AG10803 (cell line): ENCODE measurements at regions not wholly inside any gene's neighbourhood (a gene's known extent, or its start where the extent isn't known, plus 50 kb on each side); places are given as distances from the start of the nearest gene placed in this dataset.
"Not testable (repeated sequence)": the region's sequence is repeated elsewhere in the genome, so short reads cannot be mapped to it uniquely, and the experiment has no call there.

ENCODE experiments used
- DNase-seq: peaks from one replicate; pipeline ENCODE4 v3.0.0; 2010; ENCODE audit warnings: low read depth
- H3K4me3 ChIP-seq: 2 replicates; pipeline ENCODE4 v1.5.1; 2011; ENCODE audit warnings: mild to moderate bottlenecking, low read length, control low read depth
- TF ChIP-seq, protein P1 (sequence below): conservative IDR thresholded peaks from 2 replicates; pipeline ENCODE4 v1.5.1; 2011; ENCODE audit warnings: mild to moderate bottlenecking, low read length, control low read depth, inconsistent platforms

DNA sequence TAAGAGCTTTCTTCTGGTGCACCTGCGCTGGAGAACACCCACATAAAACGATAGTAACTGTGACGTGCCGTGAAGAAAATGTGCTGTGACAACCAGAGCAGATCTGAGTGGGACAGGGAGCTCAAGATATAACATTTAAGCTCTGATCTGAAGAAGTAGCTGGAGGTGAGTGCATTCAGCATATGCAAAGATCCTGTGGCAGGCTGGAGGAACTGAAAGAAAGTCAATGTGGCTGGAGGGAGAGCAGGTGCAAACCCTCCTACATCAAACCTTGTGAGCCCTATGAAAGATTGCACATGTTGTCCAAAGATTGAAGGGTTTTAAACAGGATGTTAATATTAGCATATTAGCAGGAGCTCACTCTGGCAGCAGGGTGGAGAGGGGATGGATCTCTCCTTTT, 342.9 kb downstream of the NPIPA7 start:
- not testable (repeated sequence) for DNase-seq, H3K4me3 ChIP-seq

DNA sequence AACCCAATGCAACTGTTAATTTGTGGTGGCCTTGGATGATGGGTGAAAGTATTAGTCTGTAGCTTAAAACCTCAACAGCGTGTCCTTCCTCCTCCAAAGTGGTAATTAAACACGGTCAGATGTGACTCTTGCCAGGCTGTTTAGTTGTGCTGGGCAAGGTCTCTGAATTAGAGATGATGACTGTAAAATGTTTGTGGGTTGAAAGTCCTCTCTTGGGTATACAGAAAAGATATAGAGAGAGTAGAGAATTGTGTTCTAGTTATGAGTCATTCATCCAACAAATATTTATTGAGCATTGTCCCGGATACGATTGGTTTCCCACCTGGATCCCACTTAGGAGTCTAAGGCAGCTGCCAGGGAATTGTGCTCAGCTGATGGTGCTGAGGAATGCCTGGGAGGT, 343.7 kb downstream of the NPIPA7 start:
- not testable (repeated sequence) for DNase-seq, H3K4me3 ChIP-seq

DNA sequence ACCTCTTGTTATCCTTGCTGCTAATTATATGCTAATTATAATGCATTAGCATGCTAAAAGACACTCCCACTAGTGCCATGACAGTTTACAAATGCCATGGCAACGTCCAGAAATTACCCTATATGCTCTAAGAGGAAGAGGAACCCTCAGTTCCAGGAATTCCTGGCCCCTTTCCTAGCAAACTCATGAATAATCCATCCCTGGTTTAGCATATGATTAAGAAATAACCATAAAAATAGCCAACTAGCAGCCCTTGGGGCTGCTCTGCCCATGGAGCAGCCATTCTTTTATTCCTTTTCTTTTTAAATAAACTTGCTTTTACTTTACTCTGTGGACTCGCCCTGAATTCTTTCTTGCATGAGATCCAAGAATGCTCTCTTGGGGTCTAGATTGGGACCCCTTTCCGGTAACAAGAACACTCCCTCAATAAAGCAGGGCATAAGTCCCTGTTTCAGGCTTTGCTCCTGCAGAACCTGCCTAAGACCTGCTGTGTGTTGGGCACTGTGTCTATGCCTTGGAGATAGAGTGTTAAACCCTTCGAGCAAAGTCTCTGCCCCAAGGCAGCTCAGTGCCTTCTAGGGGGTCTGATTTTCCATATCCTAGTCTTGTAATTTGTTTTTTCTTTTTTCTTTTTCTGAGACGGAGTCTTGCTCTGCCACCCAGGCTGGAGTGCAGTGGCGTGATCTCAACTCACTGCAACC, 345.0 kb downstream of the NPIPA7 start:
- DNase-seq, H3K4me3 ChIP-seq: not testable (repeated sequence)

DNA sequence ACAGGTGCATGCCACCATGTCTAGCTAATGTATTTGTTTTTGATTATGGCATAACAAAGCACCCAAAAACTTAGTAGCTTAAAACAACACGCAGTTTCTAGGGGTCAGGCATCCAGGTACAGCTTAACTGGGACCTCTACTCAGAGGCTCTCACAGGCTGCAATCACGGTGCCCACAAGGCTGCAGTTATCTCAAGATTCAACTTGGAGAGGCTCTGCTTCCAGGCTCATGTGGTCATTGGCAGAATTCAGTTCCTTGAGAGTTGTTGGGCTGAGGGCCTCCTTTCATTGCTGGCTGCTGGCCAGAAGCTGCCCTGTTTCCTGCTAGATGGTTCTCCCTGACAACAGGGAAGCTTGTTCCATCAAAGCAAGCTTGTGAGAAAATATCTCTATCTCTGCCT, 348.1 kb downstream of the NPIPA7 start:
- not testable (repeated sequence) for DNase-seq

DNA sequence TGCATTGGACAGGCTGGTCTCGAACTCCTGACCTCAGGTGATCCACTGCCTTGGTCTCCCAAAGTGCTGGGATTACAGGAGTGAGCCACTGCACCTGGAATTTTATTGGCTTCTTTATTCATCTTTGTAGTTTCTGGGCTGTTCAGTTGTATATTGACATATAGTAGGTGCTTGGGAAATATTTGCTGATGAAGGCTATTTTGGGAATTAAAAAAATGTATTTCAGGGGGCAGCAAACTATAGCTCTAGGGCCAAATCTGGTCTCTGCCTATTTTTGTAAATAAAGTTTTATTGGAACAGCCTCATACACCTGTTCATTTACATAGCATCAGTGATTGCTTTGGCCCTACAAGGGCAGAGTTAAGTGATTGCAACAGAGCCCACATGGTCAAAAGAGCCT, 363.6 kb downstream of the NPIPA7 start:
- not testable (repeated sequence) for DNase-seq, H3K4me3 ChIP-seq

More for the DNA sequence above, 348.1 kb downstream of the NPIPA7 start:
- H3K4me3 ChIP-seq = not testable (repeated sequence)

DNA sequence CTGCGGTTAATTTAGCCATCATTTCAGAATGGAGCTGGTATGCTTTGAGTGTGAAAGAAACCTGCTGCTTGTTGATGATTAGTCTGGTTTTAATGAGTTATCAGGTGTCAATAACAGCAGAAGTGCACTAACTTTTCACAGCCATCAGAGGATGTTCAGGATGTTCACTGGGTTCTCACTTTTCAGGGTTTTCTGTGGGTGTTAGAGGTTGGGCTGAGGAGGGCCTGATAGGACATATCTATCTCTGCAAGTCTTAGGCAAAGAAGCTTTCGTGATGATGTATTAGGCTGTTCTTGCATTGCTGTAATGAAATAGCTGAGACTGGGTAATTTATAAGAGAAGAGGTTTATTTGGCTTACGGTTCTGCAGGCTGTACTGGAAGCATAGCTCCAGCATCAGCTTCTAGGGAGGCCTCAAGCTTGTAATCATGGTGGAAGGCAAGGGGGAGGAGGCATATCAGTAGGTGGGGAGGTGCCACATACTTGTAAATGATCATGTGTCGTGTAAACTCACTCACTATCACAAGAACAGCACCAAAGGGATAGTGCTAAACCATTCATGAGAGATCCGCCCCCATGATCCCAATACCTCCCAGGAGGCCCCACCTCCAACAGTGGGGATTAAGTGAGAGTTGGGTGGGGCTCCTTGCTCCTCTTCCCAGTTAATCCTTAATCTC, 376.2 kb downstream of the NPIPA7 start:
- not testable (repeated sequence) for DNase-seq, H3K4me3 ChIP-seq

DNA sequence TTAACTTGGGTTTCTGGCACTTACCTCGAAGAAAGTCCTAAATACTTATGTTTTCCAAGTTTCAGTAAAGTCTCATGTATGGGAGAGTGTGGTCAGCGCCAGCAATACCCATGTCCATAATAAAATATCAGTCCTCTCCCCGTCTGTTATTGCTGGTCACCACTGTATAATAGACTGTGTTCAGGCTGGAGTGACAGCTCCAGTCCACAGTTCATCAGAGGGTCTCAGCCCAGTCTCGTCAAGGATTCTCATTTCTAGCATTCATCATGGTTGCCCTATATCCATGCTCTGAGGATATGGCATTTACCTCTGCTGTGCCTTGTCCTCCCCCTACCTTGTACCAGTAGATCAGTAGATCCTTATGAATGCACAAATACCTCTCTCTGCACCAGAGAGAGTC, 384.5 kb downstream of the NPIPA7 start:
- DNase-seq = no peak
- TF ChIP-seq, protein P1, sequence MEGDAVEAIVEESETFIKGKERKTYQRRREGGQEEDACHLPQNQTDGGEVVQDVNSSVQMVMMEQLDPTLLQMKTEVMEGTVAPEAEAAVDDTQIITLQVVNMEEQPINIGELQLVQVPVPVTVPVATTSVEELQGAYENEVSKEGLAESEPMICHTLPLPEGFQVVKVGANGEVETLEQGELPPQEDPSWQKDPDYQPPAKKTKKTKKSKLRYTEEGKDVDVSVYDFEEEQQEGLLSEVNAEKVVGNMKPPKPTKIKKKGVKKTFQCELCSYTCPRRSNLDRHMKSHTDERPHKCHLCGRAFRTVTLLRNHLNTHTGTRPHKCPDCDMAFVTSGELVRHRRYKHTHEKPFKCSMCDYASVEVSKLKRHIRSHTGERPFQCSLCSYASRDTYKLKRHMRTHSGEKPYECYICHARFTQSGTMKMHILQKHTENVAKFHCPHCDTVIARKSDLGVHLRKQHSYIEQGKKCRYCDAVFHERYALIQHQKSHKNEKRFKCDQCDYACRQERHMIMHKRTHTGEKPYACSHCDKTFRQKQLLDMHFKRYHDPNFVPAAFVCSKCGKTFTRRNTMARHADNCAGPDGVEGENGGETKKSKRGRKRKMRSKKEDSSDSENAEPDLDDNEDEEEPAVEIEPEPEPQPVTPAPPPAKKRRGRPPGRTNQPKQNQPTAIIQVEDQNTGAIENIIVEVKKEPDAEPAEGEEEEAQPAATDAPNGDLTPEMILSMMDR = no peak
- no peak overlapping the region for H3K4me3 ChIP-seq

DNA sequence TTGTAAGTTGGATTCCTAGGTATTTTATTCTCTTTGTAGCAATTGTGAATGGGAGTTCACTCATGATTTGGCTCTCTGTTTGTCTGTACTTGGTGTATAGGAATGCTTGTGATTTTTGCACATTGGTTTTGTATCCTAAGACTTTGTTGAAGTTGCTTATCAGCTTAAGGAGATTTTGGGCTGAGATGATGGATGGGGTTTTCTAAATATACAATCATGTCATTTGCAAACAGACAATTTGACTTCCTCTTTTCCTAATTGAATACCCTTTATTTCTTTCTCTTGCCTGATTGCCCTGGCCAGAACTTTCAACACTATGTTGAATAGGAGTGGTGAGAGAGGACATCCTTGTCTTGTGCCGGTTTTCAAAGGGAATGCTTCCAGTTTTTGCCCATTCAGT, 391.8 kb downstream of the NPIPA7 start:
- not testable (repeated sequence) for H3K4me3 ChIP-seq, DNase-seq

DNA sequence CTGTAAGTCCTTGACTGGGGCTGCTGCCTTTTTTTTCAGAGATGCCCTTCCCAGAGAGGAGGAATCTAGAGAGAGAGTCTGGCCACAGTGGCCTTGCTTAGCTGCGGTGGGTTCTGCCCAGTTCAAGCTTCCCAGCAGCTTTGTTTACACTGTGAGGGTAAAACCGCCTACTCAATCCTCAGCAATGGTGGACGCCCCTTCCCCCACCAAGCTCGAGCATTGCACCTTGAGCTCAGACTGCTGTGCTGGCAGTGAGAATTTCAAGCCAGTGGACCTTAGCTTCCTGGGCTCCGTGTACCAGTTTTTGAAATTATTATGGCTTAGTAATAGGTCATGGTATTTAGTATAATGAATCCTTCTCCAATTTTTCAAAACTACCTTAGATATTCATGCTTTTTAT, 395.4 kb downstream of the NPIPA7 start:
- TF ChIP-seq, protein P1 = no peak
- no peak for DNase-seq
- no peak overlapping the region for H3K4me3 ChIP-seq

DNA sequence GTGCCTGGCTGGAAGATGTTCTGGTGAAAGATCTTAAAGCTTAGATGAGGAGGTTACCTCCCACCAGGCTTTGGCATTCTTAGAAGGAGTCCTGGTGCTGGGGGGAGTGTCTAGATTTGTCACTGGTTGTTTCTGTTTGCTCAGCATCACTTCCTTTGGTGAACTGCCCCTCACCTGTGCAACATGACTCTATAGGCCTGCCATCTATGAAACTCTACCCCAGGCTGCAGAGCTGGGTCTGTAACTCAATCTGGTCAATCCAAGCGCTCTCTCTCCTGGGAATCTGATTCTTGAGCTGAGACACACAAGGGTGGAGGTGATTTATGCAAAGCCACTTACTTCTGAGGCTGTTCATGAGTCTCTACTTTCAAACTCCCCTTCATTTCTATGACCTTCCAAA, 399.4 kb downstream of the NPIPA7 start:
- no peak for DNase-seq
- no peak overlapping the region for H3K4me3 ChIP-seq
- TF ChIP-seq, protein P1 = no peak

DNA sequence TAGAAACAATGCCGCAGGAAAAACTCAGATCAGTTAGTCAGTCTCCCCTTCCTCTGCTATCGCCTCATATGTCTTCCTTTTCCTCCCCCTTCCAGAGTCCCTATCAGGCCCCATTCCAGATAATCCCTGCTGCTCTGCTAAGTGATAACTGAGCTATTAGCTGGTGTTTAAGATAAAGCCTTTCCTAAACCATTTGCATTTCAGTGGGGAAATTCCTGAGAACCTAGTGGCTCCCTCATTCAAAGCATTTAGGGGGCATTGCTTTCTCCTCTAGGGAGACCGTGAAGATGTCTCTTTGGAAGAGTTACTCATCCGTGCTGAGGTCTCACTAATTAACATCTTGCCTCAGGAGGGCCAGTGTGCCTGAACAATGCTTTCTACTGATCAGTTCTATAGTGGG, 401.6 kb downstream of the NPIPA7 start:
- TF ChIP-seq, protein P1 = no peak
- no peak for DNase-seq
- H3K4me3 ChIP-seq = no peak overlapping the region
